ENCODE measurements at regions not wholly inside any gene's neighbourhood (a gene's known extent, or its start where the extent isn't known, plus 50 kb on each side); places are given as distances from the start of the nearest gene placed in this dataset.
"Not testable (repeated sequence)": the region's sequence is repeated elsewhere in the genome, so short reads cannot be mapped to it uniquely, and the experiment has no call there.

DNA sequence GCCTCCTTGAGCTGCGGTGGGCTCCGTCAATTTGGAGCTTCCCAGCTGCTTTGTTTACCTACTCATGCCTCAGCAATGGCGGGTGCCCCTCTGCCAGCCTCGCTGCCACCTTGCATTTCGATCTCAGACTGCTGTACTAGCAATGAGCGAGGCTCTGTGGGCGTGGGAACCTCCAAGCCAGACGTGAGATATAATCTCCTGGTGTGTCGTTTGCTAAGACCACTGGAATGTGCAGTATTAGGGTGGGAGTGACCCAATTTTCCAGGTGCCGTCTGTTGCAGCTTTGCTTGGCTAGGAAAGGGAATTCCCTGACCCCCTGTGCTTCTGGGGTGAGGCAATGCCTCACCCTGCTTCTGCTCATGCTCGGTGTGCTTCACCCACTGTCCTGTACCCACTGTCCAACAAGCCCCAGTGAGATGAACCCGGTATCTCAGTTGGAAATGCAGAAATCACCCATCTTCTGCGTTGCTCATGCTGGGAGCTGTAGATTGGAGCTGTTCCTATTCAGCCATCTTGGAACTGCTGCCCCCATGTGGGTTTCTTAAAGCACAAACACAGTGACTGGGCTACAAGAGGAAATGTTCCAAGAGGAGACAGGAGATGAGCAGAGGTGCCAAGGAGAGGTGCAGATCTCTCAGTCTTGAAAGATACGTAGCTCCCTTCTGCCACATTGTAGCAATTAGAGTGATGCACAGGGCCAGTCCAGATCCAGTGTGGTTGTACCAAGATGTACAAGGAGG, 193.0 kb upstream of the IGFBP7 start:
- no peak for DNase-seq

DNA sequence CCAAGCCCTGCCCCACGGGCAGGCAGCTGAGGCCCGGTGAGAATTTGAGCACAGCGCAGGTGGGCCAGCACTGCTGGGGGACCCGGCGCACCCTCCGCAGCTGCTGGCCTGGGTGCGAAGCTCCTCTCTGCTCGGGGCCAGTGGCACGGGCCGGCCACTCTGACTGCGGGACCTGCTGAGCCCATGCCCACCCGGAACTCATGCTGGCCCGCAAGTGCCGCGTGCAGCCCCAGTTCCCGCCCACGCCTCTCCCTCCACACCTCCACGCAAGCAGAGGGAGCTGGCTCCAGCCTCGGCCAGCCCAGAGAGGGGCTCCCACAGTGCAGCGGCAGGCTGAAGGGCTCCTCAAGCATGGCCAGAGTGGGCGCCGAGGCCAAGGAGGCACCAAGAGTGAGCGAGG, 190.1 kb upstream of the IGFBP7 start:
- DNase-seq = not testable (repeated sequence)

DNA sequence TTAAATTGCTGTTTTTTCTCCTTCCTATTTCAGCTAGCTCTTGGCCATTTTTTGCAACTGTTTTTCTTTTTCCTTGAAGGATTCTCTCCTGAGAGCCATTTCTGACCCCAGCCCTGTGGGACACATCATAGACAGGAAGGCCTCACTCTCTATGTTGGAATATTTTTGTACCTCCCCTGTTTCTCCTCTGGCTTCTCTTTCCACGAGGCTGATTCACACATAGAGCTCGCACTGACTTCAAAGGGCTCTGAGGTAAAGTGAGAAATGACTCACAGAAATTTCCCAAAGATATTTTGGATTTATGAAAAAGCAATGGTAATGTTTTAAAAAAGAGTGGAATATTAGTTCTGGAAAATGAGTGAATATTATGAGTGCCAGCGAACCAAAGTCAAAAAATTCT, 181.7 kb upstream of the IGFBP7 start:
- DNase-seq = no peak

DNA sequence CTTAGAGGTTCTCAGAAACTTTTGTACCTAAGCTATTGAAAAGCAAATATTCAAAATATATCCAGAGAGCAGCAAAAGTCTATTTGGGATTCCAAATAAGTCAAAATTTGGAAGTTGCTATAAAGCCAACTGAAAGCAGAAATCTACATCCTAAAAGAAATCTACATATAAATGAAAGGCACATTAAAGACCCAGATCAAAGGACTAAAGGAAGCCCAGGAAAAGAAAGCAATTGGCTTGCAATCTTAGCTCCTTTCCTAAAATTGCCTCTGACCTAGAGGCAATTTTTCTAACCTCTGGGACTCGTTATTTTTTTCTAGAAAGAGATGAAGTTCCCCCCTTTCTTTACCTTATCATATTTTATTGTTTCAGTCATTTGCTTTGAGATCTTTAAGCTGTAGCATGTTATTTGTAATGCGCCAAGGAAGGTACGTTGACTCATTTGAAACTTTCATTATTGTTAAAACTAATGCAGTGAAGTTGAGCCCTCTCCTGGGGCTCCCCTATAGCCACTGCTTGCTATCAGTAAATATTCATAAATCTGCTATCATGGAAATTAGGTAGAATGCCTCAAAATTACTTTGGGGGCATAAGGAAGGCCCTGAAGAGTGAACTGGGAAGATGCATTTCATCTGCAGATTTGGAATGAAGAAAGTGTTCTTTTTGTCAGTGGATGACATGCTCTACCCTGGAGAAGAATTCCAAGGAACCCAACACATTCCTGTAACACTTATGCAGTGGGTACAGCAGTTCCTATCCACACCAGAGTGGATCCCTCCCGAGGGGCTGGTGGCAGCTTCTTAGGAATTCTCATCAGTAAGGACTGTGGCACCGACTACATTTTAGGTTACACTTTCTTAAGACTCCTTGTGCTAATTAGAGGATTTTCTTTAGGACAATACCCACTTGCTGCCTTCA, 177.8 kb upstream of the IGFBP7 start:
- no peak for DNase-seq

DNA sequence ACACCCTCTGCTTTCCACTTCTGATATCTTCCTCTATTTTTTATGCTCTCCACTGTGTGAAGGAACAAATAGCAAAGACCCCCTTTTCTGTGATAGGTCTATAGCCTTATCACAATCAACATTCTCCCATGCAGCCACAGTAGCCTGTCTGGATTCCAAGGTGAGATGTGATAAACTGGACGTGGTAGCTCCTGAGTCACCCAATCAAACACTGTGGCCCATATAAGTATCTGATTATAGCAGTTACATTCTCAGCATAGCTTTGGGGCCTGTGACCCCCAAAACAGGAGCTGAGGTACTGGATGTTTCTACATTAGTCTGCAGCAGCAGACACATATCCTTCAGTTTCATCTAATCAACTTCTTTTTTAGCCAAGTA, 172.7 kb upstream of the IGFBP7 start:
- DNase-seq = no peak

DNA sequence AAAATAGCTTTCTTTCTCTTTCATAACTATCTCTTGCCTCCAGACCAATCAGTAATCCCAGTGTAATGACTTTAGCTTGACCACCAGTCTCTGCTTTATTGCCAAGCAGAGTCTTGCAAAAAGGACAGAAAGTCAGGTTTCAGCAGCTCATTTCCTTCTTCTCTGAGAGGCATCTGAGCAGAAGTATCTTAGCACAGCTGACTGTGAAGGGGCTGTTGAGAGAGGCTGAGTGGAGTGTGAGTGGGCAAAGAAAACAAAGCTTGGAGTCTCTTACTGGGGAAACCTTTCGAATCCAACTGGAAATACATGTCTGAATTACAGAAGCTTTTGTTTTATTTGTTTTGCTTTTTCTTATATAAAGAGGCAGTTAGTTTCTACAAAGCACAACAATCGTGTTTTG, 170.3 kb upstream of the IGFBP7 start:
- no peak for DNase-seq

DNA sequence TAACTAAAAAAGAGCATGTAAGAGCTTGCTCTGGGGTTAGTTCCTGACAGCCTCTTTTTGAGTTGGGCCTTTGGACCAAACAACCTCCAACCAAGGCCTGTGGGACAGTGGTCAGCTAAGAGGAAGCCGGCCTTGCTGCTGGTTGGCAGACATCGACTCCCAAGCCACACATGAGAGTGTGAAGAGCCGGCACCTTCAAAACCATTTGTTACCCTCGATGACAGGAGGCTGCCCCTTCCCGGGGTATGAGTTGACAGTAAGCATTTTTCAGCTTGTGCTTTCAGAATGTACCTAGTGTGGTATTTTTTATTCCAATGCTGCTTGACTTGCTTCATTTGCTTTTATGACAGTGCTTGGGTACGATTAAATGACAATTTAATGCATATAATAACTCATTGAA, 168.6 kb upstream of the IGFBP7 start:
- DNase-seq = no peak

DNA sequence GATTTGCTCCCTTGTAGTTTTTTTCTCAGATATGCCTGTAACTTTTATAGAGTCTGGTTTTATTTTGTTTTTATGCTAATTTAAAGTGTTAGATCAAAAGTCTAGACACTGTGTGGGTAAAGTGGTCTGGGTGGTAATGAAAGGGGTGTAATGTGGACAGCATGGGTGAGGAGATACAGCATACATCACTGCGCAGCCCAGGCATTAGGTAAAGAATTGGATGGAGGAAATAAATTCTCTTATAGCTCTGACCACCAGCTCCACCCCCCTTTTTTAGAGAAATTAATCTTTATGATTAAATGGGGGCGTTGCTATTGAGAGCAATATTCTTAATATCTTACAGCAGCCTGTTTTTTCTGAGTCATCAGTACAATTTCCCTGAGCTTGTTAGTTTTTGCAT, 163.9 kb upstream of the IGFBP7 start:
- DNase-seq = no peak

DNA sequence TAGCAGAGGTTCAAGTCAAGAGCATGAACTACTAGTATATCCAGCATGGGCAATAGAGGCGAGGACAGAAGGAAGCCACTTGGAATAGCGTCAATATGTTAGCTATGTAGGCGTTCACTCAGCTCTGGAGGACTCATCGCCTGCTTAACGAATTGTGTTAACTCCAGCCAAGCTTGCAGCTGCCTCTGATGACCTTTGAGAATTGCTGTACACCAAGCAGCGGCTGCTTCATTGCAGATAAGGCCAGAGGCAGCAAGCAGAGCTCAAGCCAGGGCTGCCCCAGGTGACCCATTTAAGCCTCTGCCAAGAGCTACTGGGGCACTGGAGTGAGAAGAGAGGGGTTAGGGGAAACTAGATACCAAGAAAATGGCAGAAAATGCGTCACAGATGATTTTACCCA, 160.2 kb upstream of the IGFBP7 start:
- no peak for DNase-seq

DNA sequence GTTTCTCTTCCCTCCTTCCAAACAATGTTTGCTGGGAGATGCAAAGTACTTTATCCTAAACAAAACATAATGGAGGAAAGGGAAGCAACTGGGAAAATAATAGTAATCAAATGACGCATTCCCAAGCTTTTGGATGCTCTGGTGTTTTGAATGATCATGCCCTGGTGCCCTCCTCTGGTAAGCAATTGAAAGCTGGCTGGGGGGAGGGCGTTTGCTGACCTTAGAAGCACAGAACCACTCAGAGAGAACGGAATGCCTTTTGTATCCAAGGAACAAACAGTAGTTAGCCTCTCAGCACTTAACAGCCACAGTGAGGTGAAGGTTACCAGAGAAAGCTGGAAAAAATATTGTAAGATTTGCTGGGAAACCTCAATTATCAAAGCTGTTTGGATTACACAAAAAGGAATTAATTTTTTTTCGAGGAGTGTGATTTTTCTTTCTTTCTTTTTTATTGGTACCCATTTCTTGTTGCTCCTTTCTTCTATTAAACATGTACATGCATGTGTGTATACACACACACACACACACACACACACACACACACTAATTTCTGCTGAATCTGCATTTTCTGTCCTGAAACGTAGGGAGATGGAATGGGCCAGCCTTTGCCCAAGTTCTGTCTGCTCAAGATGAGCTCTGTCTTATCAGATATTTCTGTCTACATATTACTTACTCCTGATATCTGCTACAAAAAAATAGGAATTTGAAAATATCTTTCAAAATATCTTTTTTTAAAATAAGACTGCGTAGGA, 155.8 kb upstream of the IGFBP7 start:
- DNase-seq = no peak

DNA sequence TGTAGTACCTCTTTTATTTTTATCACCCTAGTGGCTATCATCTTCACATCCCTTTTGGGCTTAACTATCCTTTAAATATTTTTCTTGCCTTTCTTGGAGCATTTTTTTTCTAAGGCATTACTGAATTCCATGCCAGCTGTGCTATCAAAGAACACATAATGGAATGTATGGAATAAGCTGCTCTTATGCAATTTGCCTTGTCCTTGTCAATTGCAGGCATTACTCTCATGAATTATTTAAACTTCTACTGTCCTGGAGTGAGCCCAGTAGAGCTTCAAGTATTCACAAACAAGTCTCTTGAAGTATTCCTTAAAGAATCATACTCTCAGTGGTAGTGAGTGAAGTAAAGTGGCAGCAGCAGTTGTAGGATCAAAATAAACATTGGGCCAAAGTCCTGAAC, 144.6 kb upstream of the IGFBP7 start:
- DNase-seq = no peak

DNA sequence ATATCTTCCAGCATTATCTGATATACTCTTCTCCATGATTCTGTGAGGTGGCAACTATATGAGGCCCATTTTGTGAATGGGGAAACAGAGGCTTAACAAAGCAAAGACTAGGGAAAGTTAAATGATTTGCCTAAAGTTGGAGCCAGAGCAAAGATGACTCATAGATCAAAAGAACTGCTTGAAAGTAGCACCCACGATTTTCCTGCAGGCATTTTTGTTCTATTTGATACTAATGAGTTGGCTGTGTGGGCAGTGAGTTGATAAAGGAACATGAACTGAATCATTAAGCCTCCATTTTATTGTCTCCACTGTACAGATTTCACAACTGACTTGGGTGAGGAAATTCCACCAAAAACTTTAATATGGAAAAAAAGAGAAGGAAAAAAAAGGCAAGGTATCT, 138.9 kb upstream of the IGFBP7 start:
- no peak for DNase-seq

DNA sequence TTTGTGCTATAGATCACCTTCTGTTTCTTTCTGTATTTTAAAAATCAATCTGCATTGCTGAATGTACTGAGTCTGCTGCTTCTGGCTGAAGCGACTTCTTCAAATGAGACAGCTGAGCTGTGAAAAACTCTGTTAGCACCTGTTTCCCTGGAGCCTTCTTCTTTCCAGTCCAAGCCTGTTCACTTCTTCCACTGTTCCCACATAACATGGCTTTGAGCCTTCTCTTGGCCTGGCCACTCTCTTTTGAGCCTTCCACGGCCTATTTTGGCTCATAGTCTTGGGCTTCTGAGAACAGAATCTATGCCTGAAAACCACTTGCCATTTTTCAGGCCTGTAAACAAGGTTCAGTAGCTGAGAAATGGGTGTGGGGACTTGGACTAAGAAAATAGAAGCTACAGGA, 132.9 kb upstream of the IGFBP7 start:
- no peak for DNase-seq

DNA sequence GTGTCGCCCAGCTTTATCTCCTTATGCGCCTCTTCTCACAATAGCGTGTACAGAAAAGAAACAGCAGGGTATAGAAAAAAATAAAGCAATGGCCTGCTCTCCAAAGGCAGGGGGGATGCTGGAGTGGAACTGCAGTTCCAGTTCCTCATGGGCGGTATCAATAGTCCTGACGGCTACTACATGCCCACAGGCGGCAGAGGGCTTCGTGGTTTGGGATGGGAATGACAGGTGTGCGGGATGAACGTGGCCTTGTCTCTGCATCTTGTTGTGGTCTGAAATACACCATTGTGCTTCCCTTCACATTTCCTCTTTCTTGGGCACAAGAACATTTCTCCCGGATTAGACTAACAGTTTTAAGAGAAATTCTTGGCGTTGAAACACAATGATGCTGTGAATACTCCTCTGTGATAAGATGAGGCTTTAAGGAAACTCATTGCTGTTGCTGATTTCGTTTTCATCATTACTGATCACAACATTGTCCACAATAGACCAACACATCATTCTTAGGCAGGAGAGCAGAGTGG, 124.1 kb upstream of the IGFBP7 start:
- DNase-seq = no peak

DNA sequence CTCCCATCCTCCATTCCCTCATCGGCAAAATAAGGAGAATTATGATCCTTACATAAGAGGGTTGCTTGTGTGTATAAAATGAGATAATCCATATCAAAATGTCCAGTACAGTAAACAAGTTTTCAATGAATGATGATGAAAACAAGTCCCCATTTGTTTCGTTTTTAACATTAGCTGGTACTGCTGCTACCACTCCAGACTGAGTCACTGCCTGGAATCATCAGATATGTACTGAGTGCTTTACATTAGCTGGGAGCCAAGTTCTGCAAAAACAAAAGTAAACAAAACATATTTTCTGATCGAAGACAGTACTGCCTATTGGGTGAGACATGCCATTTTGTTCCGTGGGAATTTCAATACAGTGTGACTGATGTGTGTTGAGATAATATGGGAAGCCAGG, 123.2 kb upstream of the IGFBP7 start:
- no peak for DNase-seq

DNA sequence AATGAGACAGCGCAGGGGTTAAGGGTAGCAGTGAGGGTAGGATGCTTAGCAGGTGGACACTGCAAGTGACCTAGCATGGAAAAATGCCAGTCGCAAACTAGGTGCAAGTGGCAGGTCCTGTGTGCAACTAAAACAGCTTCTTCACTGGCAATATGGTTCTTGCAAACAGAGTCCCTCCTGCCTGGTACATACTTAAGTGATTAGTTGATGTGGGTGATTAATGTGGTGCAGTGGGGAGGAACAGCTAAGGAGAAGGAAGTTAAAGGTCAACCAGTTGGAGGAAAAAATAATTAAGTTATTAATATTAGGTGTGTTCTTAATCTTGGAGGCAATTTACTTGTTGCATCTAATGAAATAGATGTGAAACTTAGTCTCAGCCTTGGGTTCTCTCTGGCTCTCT, 121.6 kb upstream of the IGFBP7 start:
- DNase-seq = no peak

DNA sequence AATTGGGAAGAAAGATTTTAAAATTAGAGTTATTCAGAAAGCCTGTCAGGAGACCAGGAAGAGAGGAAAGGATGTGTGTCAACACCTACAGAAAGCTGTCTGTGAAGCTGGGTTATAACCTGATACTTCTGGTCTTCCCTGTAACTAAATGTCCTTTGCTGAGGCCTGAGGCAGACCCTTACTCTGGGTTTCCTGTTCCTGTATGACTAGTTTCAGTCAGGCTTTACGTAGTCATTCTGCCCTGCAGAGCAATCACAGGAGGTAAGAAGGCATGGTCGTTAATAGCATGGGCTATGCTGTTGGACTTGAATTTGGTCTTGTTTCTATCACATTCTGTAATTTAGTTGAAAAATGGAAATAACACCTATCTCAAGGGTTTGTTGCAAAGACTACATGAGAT, 110.5 kb upstream of the IGFBP7 start:
- no peak for DNase-seq

DNA sequence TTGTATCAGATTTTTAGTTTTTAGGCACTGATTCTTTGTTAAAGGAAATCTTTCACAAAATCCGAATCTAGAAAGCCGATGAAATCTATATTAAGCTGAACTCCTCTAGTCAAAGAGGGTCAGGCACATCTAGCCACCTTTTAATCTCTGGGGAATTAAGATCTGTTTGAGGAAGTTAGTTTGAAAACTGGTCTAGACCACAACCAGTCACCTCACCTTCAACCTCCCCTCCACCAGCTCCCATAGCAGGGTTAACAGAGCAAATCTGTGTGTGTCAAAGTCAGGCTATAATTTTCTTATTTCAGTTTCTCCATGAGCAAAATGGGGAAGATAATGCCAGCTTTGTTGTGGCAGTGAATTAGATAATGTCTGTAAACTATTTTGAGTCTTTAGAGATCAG, 110.0 kb upstream of the IGFBP7 start:
- no peak for DNase-seq

DNA sequence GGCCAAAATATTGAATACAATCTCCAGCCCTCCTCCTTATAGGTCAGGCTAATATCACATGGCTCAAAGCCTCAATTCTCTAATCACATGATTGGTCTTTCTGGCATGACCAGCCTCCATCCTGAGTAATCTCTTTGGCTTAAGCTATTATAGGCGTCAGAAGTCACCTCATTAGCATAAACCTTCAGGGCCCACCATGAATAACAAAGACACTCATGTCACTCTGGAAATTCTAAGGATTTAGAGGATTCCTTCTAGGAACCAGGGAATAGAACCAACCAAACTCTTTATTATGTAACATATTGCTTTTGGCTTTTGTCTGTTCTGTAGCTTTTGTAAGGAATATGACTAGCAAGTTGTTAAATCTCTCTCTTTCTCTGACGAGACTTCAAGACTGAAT, 109.2 kb upstream of the IGFBP7 start:
- no peak for DNase-seq

DNA sequence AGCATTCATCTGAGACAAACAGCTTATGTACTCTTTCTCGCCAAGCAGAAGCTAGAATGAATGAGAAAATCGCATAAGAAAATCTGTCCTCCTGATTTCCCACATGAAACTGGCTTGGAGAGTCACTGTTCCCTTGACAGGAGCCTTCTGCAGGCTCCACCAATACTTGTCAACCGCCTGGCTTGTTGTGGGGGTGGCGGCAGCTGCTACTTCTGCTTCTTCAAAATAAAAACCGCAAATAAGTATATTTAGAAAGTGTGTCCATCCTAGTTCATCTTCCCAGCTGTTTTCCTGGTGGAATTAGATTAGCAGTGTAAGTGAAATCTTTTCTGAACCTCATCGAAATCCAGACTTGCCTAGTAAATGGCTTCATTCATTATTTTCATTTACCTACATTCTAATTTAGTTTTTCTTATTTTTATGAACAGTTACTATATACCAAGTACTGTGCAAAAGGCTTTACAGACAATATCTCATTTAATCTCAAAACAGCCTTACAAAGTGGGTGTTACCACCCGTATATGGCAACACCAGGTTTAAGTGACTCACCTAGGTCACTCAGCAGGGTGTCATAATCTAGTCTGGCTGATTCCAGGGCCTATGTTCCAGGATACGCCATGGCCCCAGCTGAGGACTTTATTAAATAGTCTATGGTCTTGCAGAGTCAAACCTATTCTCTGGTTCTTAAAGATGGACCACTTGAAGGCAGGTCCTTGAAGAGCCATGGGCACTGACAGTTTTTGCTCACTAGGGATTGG, 104.6 kb upstream of the IGFBP7 start:
- DNase-seq = no peak

DNA sequence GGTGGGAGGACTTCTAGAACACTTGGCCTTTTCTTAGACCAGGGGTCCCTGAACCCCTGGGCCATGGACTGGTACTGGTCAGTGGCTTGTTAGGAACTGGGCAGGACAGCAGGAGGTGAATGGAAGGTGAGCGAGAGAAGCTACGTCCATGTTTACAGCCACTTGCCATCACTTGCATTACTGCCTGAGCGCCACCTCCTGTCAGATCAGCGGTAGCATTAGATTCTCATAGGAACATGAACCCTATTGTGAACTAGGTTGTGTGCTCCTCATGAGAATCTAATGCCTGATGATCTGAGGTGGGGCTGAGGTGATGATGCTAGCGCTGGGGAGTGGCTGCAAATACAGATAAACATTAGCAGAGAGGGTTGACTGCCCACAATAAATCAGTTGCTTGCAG, 100.9 kb upstream of the IGFBP7 start:
- DNase-seq = no peak

DNA sequence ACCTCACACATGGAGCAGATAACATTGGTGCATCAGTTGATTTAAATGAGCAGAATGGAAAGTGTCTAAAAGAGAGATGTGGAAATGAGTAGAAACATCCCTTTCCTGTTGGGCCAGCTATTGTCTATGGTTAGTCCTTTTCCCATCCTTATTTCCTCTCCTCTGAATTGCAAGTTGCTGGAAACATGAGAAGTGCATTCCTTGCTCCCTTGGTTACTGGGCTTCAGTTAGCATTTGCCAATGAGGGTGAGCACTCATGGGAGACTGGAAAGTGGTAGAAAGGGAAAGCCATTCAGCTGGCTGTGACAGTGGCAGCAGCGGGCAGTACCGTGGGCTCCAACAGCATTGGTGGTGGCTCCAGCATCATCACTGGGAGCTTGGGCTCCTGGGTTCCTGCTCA, 96.0 kb upstream of the IGFBP7 start:
- DNase-seq = no peak

DNA sequence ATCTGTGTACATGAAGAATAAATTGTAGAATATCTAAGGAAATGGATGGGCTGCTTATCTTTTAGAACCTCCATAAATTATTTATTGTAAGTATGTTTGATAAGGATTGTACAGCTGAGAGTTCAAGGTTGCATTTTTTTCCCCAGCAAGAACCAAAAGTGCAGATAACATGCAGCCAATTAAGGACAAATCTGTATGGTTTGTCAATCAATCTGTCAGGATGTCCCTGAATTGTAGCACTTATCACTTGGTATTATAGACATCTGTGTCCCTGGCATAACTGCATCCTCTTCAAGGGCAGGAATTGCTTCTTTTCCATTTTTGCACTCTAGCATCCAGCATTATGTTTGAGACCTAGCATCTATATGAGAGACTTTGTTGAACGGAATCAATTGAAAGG, 95.4 kb upstream of the IGFBP7 start:
- DNase-seq = no peak

Data from dermis blood vessel endothelial cell (primary cell).